Suprapubic skin (tissue), 4 donors: ENCODE measurements at regions not wholly inside any gene's neighbourhood (a gene's known extent, or its start where the extent isn't known, plus 50 kb on each side); places are given as distances from the start of the nearest gene placed in this dataset.

ENCODE experiments used
- DNase-seq, 2 donors: peaks; one replicate each; pipeline ENCODE4 v3.0.0-alpha.2; 2019; ENCODE audit warnings: low spot score in 2 of 2
- H3K27ac ChIP-seq: fragments of 200-600 bp; sonication (generic); one replicate; pipeline ENCODE4 v1.5.1; 2019
- H3K27me3 ChIP-seq: fragments of 200-600 bp; sonication (generic); one replicate; pipeline ENCODE4 v1.5.1; 2019
- H3K36me3 ChIP-seq: fragments of 200-600 bp; sonication (generic); one replicate; pipeline ENCODE4 v1.5.1; 2019
- H3K4me1 ChIP-seq: fragments of 200-600 bp; sonication (generic); one replicate; pipeline ENCODE4 v1.5.1; 2019
- H3K4me3 ChIP-seq: fragments of 200-600 bp; sonication (generic); one replicate; pipeline ENCODE4 v1.5.1; 2019; ENCODE audit warnings: mild to moderate bottlenecking
- H3K9me3 ChIP-seq: fragments of 200-600 bp; sonication (generic); one replicate; pipeline ENCODE4 v1.5.1; 2019
- CTCF ChIP-seq, 2 donors: fragments of 200-600 bp in 1 of 2; fragments of 450-650 bp in 1 of 2; sonication (generic) in 1 of 2; IDR thresholded peaks; one replicate each; pipeline ENCODE4 v1.5.1; 2016 to 2019; ENCODE audit warnings: antibody characterized with exemption in 2 of 2, mild to moderate bottlenecking in 1 of 2, moderate library complexity in 1 of 2
- EP300 ChIP-seq: sonication (generic); formaldehyde crosslinking; IDR thresholded peaks from one replicate; pipeline ENCODE4 v1.6.1; 2017; ENCODE audit warnings: antibody characterized with exemption
- POLR2A ChIP-seq, 2 donors: fragments of 450-650 bp; IDR thresholded peaks; one replicate each; pipeline ENCODE4 v1.6.1; 2017; ENCODE audit warnings: antibody characterized with exemption in 2 of 2, mild to moderate bottlenecking in 2 of 2, moderate library complexity in 2 of 2
- POLR2AphosphoS5 ChIP-seq, 3 donors: sonication (generic); formaldehyde crosslinking; IDR thresholded peaks; one replicate each; pipeline ENCODE4 v1.6.1; 2017; ENCODE audit warnings: antibody characterized with exemption in 3 of 3
- WGBS: methylation state at CpG from one replicate; pipeline ENCODE4 v1.1.5; 2018; 5-methylcytosine and 5-hydroxymethylcytosine counted together

GRCh38 chr7:25647872-25648271 is 419.6 kb upstream of the NPVF start:
- H3K27ac ChIP-seq, result no peak overlapping the region
- 93% methylated on average over 2 of the region's 2 CpGs for WGBS
- no peaks in the 10 kb centered on the region for H3K36me3 ChIP-seq
- no peak for DNase-seq
- H3K9me3 ChIP-seq, result no peaks in the 10 kb centered on the region
- H3K4me1 ChIP-seq, result no peaks in the 10 kb centered on the region
- no peak overlapping the region for H3K4me3 ChIP-seq
- TF ChIP-seq POLR2AphosphoS5 (IDR thresholded peaks at IDR 0.05), result no peak
- TF ChIP-seq POLR2A (IDR thresholded peaks at IDR 0.05), result no peak
- TF ChIP-seq EP300, result no peak
- TF ChIP-seq CTCF (IDR thresholded peaks at IDR 0.05), result no peak
- H3K27me3 ChIP-seq, result no peaks in the 10 kb centered on the region

GRCh38 chr7:25652366-25652765 is 424.1 kb upstream of the NPVF start:
- H3K4me1 ChIP-seq, result peaks cover 15% of the 10 kb centered on the region
- H3K4me3 ChIP-seq, result no peak overlapping the region
- no peak overlapping the region for H3K27ac ChIP-seq
- 70% methylated on average over 1 of the region's 1 CpG for WGBS
- no peaks in the 10 kb centered on the region for H3K27me3 ChIP-seq
- DNase-seq, result no peak
- TF ChIP-seq POLR2A (IDR thresholded peaks at IDR 0.05) (no peak), POLR2AphosphoS5 (IDR thresholded peaks at IDR 0.05) (no peak), EP300 (no peak), CTCF (IDR thresholded peaks at IDR 0.05) (no peak)
- H3K9me3 ChIP-seq, result no peaks in the 10 kb centered on the region
- no peaks in the 10 kb centered on the region for H3K36me3 ChIP-seq

GRCh38 chr7:25653384-25653783 is 425.1 kb upstream of the NPVF start:
- 74% methylated on average over 2 of the region's 2 CpGs for WGBS
- no peak for DNase-seq
- Histone ChIP-seq H3K9me3 (no peaks in the 10 kb centered on the region), H3K27ac (no peak overlapping the region), H3K27me3 (no peaks in the 10 kb centered on the region), H3K4me1 (peaks cover 19% of the 10 kb centered on the region), H3K4me3 (no peak overlapping the region), H3K36me3 (no peaks in the 10 kb centered on the region)
- TF ChIP-seq POLR2A (IDR thresholded peaks at IDR 0.05) (no peak), EP300 (no peak), CTCF (IDR thresholded peaks at IDR 0.05) (no peak), POLR2AphosphoS5 (IDR thresholded peaks at IDR 0.05) (no peak)

GRCh38 chr7:25656071-25656470 is 427.8 kb upstream of the NPVF start:
- H3K27ac ChIP-seq, result no peak overlapping the region
- 82% methylated on average over 1 of the region's 1 CpG for WGBS
- TF ChIP-seq CTCF (IDR thresholded peaks at IDR 0.05), result no peak

GRCh38 chr7:25656581-25657026 is 428.3 kb upstream of the NPVF start:
- DNase-seq, result no peak
- Histone ChIP-seq H3K36me3 (no peaks in the 10 kb centered on the region), H3K27ac (no peak overlapping the region), H3K4me1 (peaks cover 29% of the 10 kb centered on the region), H3K27me3 (no peaks in the 10 kb centered on the region), H3K4me3 (no peak overlapping the region), H3K9me3 (no peaks in the 10 kb centered on the region)
- no peak for TF ChIP-seq CTCF (IDR thresholded peaks at IDR 0.05)
- no peak for TF ChIP-seq POLR2AphosphoS5 (IDR thresholded peaks at IDR 0.05)
- no peak for TF ChIP-seq POLR2A (IDR thresholded peaks at IDR 0.05)
- TF ChIP-seq EP300, result no peak
- WGBS, result 22% methylated on average over 3 of the region's 3 CpGs

More at GRCh38 chr7:25656071-25656470, 427.8 kb upstream of the NPVF start:
- Histone ChIP-seq H3K27me3 (no peaks in the 10 kb centered on the region), H3K4me1 (peaks cover 29% of the 10 kb centered on the region), H3K36me3 (no peaks in the 10 kb centered on the region), H3K4me3 (no peak overlapping the region), H3K9me3 (no peaks in the 10 kb centered on the region)
- DNase-seq, result no peak
